HL-60 (cell line): ENCODE measurements at regions not wholly inside any gene's neighbourhood (a gene's known extent, or its start where the extent isn't known, plus 50 kb on each side); places are given as distances from the start of the nearest gene placed in this dataset.

Experiments
- DNase-seq, 2 experiments: peaks; one replicate each; pipeline ENCODE4 v3.0.0-alpha.2; 2010 to 2020; ENCODE audit warnings: low read depth in 1 of 2, low spot score in 1 of 2
- H3K27ac ChIP-seq: fragments of 250-450 bp; sonication (Bioruptor Pico); replicated peaks from 2 replicates; pipeline ENCODE4 v1.5.1; 2020; ENCODE audit warnings: mild to moderate bottlenecking, moderate library complexity
- H3K27me3 ChIP-seq: fragments of 250-450 bp; sonication (Bioruptor Pico); 2 replicates; pipeline ENCODE4 v1.5.1; 2021; ENCODE audit warnings: mild to moderate bottlenecking, moderate library complexity; ENCODE audit not compliant: insufficient read depth, poor library complexity, severe bottlenecking
- H3K4me3 ChIP-seq: replicated peaks from 2 replicates; pipeline ENCODE4 v1.5.1; 2011; ENCODE audit warnings: mild to moderate bottlenecking, control low read depth, low read length; ENCODE audit not compliant: insufficient read depth
- GABPA ChIP-seq: IDR thresholded peaks from 2 replicates; pipeline ENCODE4 v1.6.1; 2012; ENCODE audit warnings: low read depth
- POLR2AphosphoS5 ChIP-seq: IDR thresholded peaks from 2 replicates; pipeline ENCODE4 v1.6.1; 2012; ENCODE audit warnings: low read depth
- SPI1 ChIP-seq: IDR thresholded peaks from 2 replicates; pipeline ENCODE4 v1.6.1; 2012; ENCODE audit warnings: low read depth, mild to moderate bottlenecking, borderline replicate concordance
- TF ChIP-seq, protein P1 (sequence below): IDR thresholded peaks from one replicate; pipeline ENCODE4 v1.5.1; 2011; ENCODE audit warnings: low read length, control low read depth, inconsistent platforms; ENCODE audit not compliant: insufficient read depth
- TF ChIP-seq, protein P2 (sequence below): IDR thresholded peaks from 2 replicates; pipeline ENCODE4 v1.6.1; 2012; ENCODE audit warnings: low read depth; ENCODE audit not compliant: insufficient replicate concordance

DNA sequence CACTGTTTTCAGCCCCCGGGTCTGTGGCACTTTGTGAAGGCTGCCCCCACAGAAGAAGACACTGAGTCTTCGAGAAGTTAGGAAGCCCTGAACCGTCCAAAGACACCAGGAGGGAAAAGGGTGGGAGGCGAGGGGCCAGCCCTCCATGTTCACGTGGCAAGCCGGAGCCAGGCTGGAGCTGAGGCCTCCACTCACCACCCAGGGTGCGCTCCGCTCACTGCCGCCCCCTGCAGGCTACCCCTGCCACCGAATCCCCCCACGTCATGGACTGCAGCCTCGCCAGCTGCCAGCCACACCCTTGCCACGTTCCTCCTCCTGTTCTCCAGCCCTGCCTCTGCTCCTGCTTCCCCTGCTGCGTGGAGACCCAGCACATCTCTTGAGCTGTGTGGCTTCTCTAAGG lies 59.0 kb upstream of the EN2 start:
- Histone ChIP-seq H3K4me3 (no peak overlapping the region), H3K27ac (no peak overlapping the region), H3K27me3 (peaks cover 18% of the 10 kb centered on the region)
- peak in 1 of 2 experiments; percentile 12 for DNase-seq
- TF ChIP-seq GABPA: no peak
- TF ChIP-seq, protein P1, sequence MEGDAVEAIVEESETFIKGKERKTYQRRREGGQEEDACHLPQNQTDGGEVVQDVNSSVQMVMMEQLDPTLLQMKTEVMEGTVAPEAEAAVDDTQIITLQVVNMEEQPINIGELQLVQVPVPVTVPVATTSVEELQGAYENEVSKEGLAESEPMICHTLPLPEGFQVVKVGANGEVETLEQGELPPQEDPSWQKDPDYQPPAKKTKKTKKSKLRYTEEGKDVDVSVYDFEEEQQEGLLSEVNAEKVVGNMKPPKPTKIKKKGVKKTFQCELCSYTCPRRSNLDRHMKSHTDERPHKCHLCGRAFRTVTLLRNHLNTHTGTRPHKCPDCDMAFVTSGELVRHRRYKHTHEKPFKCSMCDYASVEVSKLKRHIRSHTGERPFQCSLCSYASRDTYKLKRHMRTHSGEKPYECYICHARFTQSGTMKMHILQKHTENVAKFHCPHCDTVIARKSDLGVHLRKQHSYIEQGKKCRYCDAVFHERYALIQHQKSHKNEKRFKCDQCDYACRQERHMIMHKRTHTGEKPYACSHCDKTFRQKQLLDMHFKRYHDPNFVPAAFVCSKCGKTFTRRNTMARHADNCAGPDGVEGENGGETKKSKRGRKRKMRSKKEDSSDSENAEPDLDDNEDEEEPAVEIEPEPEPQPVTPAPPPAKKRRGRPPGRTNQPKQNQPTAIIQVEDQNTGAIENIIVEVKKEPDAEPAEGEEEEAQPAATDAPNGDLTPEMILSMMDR: no peak
- no peak for TF ChIP-seq POLR2AphosphoS5

- no peak overlapping the region for H3K4me3 ChIP-seq
- no peak for DNase-seq
- H3K27me3 ChIP-seq: peaks cover 18% of the 10 kb centered on the region
- TF ChIP-seq POLR2AphosphoS5: no peak
- TF ChIP-seq GABPA: no peak
- no peak for TF ChIP-seq SPI1
- TF ChIP-seq, protein P2, sequence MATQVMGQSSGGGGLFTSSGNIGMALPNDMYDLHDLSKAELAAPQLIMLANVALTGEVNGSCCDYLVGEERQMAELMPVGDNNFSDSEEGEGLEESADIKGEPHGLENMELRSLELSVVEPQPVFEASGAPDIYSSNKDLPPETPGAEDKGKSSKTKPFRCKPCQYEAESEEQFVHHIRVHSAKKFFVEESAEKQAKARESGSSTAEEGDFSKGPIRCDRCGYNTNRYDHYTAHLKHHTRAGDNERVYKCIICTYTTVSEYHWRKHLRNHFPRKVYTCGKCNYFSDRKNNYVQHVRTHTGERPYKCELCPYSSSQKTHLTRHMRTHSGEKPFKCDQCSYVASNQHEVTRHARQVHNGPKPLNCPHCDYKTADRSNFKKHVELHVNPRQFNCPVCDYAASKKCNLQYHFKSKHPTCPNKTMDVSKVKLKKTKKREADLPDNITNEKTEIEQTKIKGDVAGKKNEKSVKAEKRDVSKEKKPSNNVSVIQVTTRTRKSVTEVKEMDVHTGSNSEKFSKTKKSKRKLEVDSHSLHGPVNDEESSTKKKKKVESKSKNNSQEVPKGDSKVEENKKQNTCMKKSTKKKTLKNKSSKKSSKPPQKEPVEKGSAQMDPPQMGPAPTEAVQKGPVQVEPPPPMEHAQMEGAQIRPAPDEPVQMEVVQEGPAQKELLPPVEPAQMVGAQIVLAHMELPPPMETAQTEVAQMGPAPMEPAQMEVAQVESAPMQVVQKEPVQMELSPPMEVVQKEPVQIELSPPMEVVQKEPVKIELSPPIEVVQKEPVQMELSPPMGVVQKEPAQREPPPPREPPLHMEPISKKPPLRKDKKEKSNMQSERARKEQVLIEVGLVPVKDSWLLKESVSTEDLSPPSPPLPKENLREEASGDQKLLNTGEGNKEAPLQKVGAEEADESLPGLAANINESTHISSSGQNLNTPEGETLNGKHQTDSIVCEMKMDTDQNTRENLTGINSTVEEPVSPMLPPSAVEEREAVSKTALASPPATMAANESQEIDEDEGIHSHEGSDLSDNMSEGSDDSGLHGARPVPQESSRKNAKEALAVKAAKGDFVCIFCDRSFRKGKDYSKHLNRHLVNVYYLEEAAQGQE: no peak
- TF ChIP-seq, protein P1: no peak
- H3K27ac ChIP-seq: no peak overlapping the region
Measured at GRCh38 chr7:155399577-155399976, 58.4 kb upstream of the EN2 start.

DNA sequence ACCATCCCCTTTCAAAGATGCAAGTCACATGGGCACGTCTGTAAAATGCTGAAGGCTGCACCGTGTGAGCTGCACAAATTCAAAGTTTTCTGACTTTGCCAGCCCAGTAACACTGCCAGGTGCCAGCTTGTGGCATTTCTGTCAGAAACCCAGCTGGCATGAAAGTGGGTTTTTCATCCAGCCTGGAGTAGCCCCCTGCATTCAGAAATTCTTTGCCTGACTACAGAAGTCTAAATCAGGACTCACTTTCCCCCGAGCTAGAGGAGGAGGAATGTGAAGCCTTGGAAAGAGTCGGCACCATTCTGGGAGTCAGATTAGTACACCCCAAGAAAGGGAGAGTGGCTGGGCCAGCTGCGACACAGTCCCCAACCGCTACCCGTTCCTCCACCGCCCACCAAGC lies 56.7 kb upstream of the EN2 start:
- H3K27me3 ChIP-seq: peaks cover 20% of the 10 kb centered on the region
- DNase-seq: no peak
- TF ChIP-seq POLR2AphosphoS5 (no peak), SPI1 (no peak), GABPA (no peak)
- TF ChIP-seq, protein P2: no peak
- TF ChIP-seq, protein P1: no peak
- no peak overlapping the region for H3K27ac ChIP-seq
- no peak overlapping the region for H3K4me3 ChIP-seq

DNA sequence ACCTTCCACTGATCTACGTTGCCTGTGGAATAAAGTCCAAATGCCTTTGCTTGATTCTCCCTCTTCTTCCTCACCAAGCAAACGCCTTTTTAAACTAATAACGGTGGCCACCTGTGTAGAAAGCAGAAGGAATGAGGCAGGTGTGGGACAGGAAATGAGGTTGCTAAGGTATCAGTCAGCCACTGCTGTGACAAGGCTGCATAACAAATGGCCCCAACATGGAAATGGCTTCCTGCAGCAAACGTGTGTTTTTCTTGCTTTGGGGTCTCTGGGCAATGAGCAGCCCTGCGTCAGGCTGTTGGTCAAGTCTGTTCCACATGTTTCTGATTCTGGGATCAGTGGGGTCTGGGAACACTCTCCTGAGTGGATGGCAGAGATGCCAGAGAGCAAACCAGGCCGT lies 56.0 kb upstream of the EN2 start:
- TF ChIP-seq, protein P1: no peak
- no peak for TF ChIP-seq SPI1
- no peak for TF ChIP-seq GABPA
- TF ChIP-seq POLR2AphosphoS5: no peak
- TF ChIP-seq, protein P2: no peak
- Histone ChIP-seq H3K27ac (no peak overlapping the region), H3K27me3 (peaks cover 20% of the 10 kb centered on the region), H3K4me3 (no peak overlapping the region)
- DNase-seq: no peak
